Fibroblast of lung (primary cell): ENCODE measurements at regions not wholly inside any gene's neighbourhood (a gene's known extent, or its start where the extent isn't known, plus 50 kb on each side); places are given as distances from the start of the nearest gene placed in this dataset.

Source experiments
- EZH2 ChIP-seq: IDR thresholded peaks from 2 replicates; pipeline ENCODE4 v1.5.1; 2012; ENCODE audit warnings: low read length, control low read depth, mild to moderate bottlenecking; ENCODE audit errors: missing control alignments
- TF ChIP-seq, protein P1 (sequence below), 2 donors: IDR thresholded peaks in 1 of 2; conservative IDR thresholded peaks in 1 of 2; 1 replicate in 1 of 2; 2 replicates in 1 of 2; pipeline ENCODE4 v1.5.1; 2011 to 2012; ENCODE audit warnings: low read length in 2 of 2, control low read depth in 1 of 2, inconsistent platforms in 1 of 2, low read depth in 1 of 2, mild to moderate bottlenecking in 1 of 2

DNA sequence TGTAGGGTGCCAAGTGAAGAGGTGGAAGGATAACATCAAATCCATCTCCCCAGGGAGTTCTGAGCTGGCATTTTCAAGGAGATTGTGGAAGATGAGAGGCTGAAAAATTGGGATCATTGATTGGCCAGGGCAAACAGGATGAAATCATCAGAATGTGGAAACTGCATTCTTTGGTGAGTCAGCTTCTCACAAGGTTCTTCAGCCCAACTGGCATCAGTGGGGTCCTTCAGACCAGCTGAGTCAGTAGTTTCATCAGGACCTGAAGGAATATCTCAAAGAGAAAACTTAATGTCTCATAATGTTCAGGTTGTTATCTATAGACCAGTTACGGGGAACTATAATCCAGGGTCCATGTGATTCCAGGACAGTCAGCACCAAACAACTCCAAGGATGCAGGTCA is 195.8 kb downstream of the HAO1 start:
- TF ChIP-seq, protein P1, sequence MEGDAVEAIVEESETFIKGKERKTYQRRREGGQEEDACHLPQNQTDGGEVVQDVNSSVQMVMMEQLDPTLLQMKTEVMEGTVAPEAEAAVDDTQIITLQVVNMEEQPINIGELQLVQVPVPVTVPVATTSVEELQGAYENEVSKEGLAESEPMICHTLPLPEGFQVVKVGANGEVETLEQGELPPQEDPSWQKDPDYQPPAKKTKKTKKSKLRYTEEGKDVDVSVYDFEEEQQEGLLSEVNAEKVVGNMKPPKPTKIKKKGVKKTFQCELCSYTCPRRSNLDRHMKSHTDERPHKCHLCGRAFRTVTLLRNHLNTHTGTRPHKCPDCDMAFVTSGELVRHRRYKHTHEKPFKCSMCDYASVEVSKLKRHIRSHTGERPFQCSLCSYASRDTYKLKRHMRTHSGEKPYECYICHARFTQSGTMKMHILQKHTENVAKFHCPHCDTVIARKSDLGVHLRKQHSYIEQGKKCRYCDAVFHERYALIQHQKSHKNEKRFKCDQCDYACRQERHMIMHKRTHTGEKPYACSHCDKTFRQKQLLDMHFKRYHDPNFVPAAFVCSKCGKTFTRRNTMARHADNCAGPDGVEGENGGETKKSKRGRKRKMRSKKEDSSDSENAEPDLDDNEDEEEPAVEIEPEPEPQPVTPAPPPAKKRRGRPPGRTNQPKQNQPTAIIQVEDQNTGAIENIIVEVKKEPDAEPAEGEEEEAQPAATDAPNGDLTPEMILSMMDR (conservative IDR thresholded peaks at IDR 0.05 in 1 of 2, IDR thresholded peaks at IDR 0.05 in 1 of 2; ENCODE audit: low read depth in 1 of 2, low read length in 2 of 2), result no peak
- TF ChIP-seq EZH2, result no peak
